ENCODE measurements at regions not wholly inside any gene's neighbourhood (a gene's known extent, or its start where the extent isn't known, plus 50 kb on each side); places are given as distances from the start of the nearest gene placed in this dataset.

GRCh38 chr6:40082278-40083043, 148.2 kb upstream of the MOCS1 start:
- DNase-seq (ENCODE audit: low read depth in 1 of 2, low spot score in 1 of 2): no peak

DNA sequence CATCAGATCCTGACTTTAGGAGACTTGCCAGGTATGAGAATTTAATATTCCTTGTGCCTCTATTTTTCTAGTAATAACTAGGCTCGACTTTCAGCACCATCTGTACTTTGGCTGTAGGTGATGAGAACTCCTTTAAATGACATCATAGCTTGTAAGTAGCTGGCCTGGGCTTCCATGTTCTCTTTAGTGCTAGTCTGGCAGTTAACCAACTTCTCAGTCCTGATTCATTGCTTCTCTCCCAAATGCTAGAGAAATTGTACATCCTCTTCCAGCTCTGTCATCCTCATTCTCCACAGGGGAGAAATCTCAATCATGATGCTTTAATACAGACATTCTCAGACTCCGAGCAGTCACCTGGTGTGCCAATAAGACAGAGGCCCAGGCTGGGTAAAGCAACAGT, 143.5 kb upstream of the MOCS1 start:
- no peak for DNase-seq (ENCODE audit: low read depth in 1 of 2, low spot score in 1 of 2)

GRCh38 chr6:40077315-40077714, 143.1 kb upstream of the MOCS1 start:
- DNase-seq (ENCODE audit: low read depth in 1 of 2, low spot score in 1 of 2): no peak

DNA sequence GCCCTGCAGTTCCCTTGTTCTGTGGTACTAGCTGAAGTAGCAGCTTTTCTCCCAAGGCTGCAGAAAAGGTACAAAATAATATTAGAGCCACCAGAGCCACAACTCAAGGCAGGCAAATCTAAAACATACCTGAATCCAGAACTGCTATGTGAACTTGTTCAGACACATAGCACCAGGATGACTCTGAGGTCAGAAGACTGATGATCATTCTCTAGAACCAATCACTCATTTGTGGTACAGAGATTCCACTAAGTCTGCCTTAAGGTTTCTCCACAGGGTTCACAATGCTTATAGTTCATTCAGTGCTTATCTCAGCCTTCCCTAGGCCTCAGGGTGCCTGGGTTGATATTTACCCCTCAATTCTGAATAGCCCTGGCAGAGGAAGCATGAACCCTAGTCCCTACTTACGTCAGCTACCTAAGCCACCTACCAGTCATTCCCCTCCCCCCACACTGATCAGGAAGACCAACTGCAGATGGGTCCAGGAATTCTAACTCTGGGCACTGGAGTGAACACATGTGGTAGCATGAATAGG, 140.9 kb upstream of the MOCS1 start:
- DNase-seq (ENCODE audit: low read depth in 1 of 2, low spot score in 1 of 2): no peak

- DNase-seq (ENCODE audit: low read depth in 1 of 2, low spot score in 1 of 2): no peak
Observed at GRCh38 chr6:40074306-40075055, 140.2 kb upstream of the MOCS1 start.

- no peak for DNase-seq (ENCODE audit: low read depth in 1 of 2, low spot score in 1 of 2)
Observed at GRCh38 chr6:40066372-40066771, 132.1 kb upstream of the MOCS1 start.

- no peak for DNase-seq (ENCODE audit: low read depth in 1 of 2, low spot score in 1 of 2)
Observed at GRCh38 chr6:40056865-40057264, 122.6 kb upstream of the MOCS1 start.

DNA sequence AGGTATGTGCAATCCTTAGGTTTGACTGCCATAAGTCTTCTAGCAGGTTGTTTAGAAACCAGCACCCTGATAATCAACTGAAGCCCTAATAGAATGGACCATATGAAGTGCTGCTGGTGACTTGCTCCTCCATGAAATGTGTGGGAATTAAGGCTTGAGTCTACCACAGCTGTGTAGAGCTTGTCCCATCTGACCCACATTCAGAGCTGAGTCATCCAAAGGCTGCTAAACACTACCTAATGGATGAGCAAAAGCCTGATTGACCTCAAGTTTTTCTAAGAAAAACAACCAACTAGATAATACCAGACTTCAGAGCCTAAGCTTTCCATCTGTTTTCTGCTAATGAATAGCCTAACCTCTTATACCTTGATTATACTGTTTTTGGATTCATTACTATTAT, 120.3 kb upstream of the MOCS1 start:
- DNase-seq (ENCODE audit: low read depth in 1 of 2, low spot score in 1 of 2): no peak

- no peak for DNase-seq (ENCODE audit: low read depth in 1 of 2, low spot score in 1 of 2)
Observed at GRCh38 chr6:40054186-40054585, 119.9 kb upstream of the MOCS1 start.

- no peak for DNase-seq (ENCODE audit: low read depth in 1 of 2, low spot score in 1 of 2)
Observed at GRCh38 chr6:40049128-40049527, 114.9 kb upstream of the MOCS1 start.

- no peak for DNase-seq (ENCODE audit: low read depth in 1 of 2, low spot score in 1 of 2)
Observed at GRCh38 chr6:40044196-40044595, 109.9 kb upstream of the MOCS1 start.

- DNase-seq (ENCODE audit: low read depth in 1 of 2, low spot score in 1 of 2): no peak
Observed at GRCh38 chr6:40042232-40042631, 108.0 kb upstream of the MOCS1 start.

DNA sequence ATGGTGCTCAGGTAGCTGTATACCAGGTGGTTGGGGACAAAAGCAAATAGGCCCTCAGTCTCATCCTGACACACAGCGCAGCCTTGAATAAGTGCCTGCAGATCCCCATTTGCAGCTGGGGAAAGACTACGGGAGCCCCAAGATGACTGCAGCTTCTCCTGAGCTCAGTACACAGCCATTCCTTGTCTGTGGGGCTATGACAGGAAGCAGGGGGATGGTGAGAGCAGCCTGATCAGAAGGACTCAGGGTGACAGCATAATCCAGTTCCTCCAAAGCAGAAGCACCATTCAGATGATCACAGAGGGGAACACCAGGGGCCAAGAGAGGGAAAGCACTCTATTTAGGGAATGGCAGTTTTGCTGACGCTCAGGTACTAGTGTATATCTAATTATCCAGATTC, 104.8 kb upstream of the MOCS1 start:
- DNase-seq (ENCODE audit: low read depth in 1 of 2, low spot score in 1 of 2): no peak

- no peak for DNase-seq (ENCODE audit: low read depth in 1 of 2, low spot score in 1 of 2)
Observed at GRCh38 chr6:40038626-40039025, 104.4 kb upstream of the MOCS1 start.

DNA sequence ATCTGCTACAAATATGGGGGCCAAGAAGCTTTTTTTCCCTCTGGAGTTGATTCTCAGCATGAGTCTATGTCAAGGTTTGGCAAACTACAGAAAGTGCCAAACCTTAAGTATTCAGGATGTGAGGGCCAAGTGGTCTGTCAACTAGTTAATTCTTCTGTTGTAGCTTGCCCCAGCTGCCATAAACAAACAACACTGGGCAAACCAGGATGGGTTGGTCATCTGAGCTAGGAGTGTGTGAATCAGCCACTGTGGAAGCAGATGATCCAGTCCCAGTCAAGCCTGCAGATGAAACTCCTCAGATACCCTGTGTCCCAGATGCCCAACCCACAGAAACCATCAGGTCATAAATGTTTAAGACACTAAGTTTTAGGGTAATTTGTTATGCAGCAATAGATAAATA, 103.0 kb upstream of the MOCS1 start:
- DNase-seq (ENCODE audit: low read depth in 1 of 2, low spot score in 1 of 2): no peak

DNA sequence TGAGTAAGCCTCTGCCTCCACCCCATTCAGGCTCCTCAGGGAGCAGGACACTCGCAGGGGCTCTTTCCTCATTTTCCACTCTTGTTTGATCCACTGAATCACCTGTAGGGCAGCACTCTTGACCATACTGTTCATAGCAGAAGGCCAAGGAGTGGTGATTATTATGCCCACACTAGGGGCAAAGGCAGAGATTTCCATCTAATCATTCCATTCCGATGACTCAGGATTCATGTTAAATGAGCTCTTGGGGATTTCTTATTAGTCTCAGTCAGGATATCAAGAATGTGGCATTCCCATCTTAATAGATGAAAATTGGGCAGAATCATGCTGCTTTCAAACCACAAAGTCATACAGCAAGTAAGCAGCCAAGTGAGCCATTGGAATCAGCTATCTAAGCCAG, 101.9 kb upstream of the MOCS1 start:
- DNase-seq (ENCODE audit: low read depth in 1 of 2, low spot score in 1 of 2): no peak

DNA sequence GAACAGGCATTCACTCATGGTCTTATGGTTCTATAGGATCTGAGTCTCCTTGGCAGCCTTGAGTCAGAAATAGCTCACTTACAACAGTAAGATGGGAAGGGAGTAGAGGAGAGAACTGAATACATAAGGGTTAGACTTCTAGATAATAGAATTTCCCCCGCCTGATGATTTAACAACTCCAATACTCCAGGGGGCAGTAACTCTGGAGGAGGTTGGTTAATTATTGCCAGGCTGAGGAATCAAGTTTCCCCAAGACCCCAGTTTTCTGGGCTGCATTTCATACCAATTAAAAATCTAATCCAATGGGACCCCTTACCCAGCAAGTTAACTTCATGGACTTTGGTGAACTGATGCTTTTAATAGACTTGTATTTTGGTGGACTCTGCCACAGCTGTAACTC, 94.2 kb upstream of the MOCS1 start:
- no peak for DNase-seq (ENCODE audit: low read depth in 1 of 2, low spot score in 1 of 2)

GRCh38 chr6:40022867-40023266, 88.6 kb upstream of the MOCS1 start:
- DNase-seq (ENCODE audit: low read depth in 1 of 2, low spot score in 1 of 2): no peak

DNA sequence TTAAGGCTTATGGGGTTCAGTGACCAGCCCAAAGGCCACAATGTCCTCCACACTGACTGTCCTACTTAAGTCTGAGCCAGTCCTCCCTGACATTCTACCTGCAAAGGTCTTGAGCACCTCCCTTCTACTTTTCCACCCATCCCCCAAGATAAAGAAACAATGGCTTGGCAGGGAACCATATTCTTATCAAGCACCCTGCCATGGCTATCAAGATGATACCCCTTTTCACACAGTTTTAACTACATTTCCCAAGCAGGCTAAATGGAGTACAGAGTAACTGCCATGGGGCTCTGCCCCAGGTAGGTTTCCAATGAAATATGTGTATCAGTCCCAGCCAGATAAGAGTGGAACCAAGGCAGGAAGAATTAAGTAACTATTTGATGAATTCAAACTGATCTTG, 85.9 kb upstream of the MOCS1 start:
- no peak for DNase-seq (ENCODE audit: low read depth in 1 of 2, low spot score in 1 of 2)

DNA sequence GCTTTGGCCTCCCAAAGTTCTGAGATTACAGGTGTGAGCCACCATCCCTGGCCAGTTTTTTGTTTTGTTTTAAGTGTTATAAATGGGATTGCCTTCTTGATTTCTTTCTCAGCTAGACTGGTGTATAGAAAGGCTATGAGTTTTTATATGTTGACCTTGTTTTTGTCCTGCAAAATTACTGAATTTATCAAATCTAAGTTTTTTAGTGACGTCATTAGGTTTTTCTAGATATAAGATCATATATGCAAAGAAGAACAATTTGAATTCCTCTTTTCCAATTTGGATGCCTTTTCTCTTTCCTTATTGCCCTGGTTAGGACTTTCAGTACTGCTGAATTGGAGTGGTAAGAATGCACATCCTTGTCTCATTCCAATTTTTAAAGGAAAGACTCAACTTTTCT, 81.3 kb upstream of the MOCS1 start:
- DNase-seq (ENCODE audit: low read depth in 1 of 2, low spot score in 1 of 2): no peak

DNA sequence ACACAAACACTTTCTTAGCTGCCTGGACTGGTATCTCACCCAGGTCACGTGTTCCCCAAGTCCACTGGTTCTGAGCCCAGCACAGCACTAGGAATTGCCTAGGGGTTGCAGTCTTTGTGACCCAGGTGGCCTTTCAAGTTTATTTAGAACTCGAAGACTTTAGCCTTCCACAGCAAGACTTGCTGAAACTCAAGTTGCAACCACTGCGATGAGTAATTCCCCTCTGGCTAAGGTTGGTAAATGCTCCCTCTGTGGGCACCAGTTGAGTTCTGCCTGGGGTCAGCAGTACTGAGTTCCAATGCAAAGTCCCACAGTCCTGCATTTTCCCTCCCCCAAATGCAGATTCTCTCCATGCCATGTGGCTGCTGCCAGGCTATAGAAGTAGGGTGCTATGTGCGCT, 77.6 kb upstream of the MOCS1 start:
- no peak for DNase-seq (ENCODE audit: low read depth in 1 of 2, low spot score in 1 of 2)

DNA sequence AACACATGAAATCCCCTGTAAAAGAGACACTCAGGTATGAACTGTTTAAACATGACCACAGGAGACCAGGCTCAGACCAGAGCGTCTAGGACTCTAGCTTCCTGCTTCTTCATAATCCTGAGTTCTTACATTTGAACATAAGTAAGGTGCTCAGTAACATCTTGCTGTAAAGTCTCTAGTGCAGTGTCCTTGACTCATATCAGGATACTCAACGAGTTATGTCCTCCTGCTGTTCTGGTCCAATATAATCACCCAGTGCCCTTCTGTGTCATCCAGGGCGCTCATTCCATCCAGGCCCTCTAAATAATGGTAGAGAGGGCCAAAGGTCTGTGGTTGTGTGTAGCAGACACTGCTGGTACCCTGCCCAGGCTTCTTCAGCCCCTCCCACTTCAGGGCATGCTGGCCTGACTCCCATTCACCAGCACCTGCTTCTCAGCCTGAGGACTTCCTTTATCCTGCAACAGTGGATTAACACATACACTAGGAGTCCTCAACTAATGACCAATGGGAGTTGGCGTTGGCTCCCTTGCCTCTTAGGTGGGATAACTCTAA, 66.8 kb upstream of the MOCS1 start:
- no peak for DNase-seq (ENCODE audit: low read depth in 1 of 2, low spot score in 1 of 2)
